ENCODE measurements at regions not wholly inside any gene's neighbourhood (a gene's known extent, or its start where the extent isn't known, plus 50 kb on each side); places are given as distances from the start of the nearest gene placed in this dataset.

- TF ChIP-seq, protein P1, sequence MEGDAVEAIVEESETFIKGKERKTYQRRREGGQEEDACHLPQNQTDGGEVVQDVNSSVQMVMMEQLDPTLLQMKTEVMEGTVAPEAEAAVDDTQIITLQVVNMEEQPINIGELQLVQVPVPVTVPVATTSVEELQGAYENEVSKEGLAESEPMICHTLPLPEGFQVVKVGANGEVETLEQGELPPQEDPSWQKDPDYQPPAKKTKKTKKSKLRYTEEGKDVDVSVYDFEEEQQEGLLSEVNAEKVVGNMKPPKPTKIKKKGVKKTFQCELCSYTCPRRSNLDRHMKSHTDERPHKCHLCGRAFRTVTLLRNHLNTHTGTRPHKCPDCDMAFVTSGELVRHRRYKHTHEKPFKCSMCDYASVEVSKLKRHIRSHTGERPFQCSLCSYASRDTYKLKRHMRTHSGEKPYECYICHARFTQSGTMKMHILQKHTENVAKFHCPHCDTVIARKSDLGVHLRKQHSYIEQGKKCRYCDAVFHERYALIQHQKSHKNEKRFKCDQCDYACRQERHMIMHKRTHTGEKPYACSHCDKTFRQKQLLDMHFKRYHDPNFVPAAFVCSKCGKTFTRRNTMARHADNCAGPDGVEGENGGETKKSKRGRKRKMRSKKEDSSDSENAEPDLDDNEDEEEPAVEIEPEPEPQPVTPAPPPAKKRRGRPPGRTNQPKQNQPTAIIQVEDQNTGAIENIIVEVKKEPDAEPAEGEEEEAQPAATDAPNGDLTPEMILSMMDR (conservative IDR thresholded peaks at IDR 0.05; ENCODE audit: low read depth, low read length), result no peak
- TF ChIP-seq EZH2 (IDR thresholded peaks at IDR 0.05; ENCODE audit: borderline replicate concordance, low read depth, low read length, poor library complexity, severe bottlenecking), result no peak
Observed at GRCh38 chr2:65922030-65922429, 489.6 kb upstream of the SPRED2 start.
